ENCODE measurements at regions not wholly inside any gene's neighbourhood (a gene's known extent, or its start where the extent isn't known, plus 50 kb on each side); places are given as distances from the start of the nearest gene placed in this dataset.

- TF ChIP-seq EP300 (conservative IDR thresholded peaks at IDR 0.05; ENCODE audit: poor library complexity, severe bottlenecking) = no peak
- no peak for TF ChIP-seq MXI1 (conservative IDR thresholded peaks at IDR 0.05; ENCODE audit: poor library complexity, severe bottlenecking)
- TF ChIP-seq CTCF (IDR thresholded peaks at IDR 0.05; ENCODE audit: poor library complexity, severe bottlenecking) = no peak
Measured at GRCh38 chr3:13688034-13688433, 139.1 kb downstream of the FBLN2 start.

Measured in neural cell (in vitro differentiated cells).